Neural crest cell (in vitro differentiated cells): ENCODE measurements at regions not wholly inside any gene's neighbourhood (a gene's known extent, or its start where the extent isn't known, plus 50 kb on each side); places are given as distances from the start of the nearest gene placed in this dataset.
"Not testable (repeated sequence)": the region's sequence is repeated elsewhere in the genome, so short reads cannot be mapped to it uniquely, and the experiment has no call there.

Experiments used
- DNase-seq: peaks from one replicate; pipeline ENCODE4 v3.0.0; 2021; ENCODE audit warnings: low read depth, mixed read lengths, low spot score
- H3K27ac Mint-ChIP-seq: one replicate; pipeline ENCODE4 v1.8.0; 2021; ENCODE audit warnings: mild to moderate bottlenecking, mixed read lengths; ENCODE audit not compliant: unreplicated experiment
- H3K27me3 Mint-ChIP-seq: 2 replicates; pipeline ENCODE4 v1.8.0; 2021; ENCODE audit warnings: low read depth, mild to moderate bottlenecking, mixed read lengths
- H3K36me3 Mint-ChIP-seq: 2 replicates; pipeline ENCODE4 v1.8.0; 2021; ENCODE audit warnings: low read depth, mild to moderate bottlenecking, mixed read lengths
- H3K4me1 Mint-ChIP-seq: 2 replicates; pipeline ENCODE4 v1.8.0; 2021; ENCODE audit warnings: mixed read lengths
- H3K4me3 Mint-ChIP-seq: one replicate; pipeline ENCODE4 v1.8.0; 2021; ENCODE audit warnings: mild to moderate bottlenecking, mixed read lengths
- H3K9me3 Mint-ChIP-seq: 2 replicates; pipeline ENCODE4 v1.8.0; 2021; ENCODE audit warnings: mixed read lengths
- CTCF ChIP-seq: fragments of 200-600 bp; sonication (generic); conservative IDR thresholded peaks from 2 replicates; pipeline ENCODE4 v1.5.0; 2021; ENCODE audit warnings: antibody characterized with exemption, mild to moderate bottlenecking

DNA sequence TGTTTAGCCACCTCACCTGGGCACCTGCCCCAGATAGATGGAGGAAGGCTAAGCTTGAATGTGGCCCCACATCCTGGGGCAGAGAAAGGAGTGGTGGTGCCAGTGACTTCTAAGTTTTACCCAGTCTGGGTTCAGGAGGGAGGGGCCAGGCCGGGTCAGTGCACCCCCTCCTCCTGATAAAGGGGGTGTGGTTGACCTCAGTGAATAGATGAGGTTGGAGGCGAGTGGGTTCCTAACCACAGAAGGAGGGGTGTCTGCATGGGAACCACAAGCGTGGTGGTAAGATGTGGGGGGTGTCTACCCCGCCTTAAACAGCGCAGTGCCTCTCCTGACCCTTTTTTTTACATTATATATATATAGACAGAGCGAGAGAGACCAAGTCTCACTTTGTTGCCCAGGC lies 105.3 kb upstream of the KCTD7 start:
- no peak overlapping the region for H3K4me3 Mint-ChIP-seq
- no peak overlapping the region for H3K27ac Mint-ChIP-seq
- peaks cover 2% of the 10 kb centered on the region for H3K27me3 Mint-ChIP-seq
- no peak for TF ChIP-seq CTCF
- H3K36me3 Mint-ChIP-seq: no peaks in the 10 kb centered on the region
- no peak for DNase-seq
- no peaks in the 10 kb centered on the region for H3K9me3 Mint-ChIP-seq
- no peaks in the 10 kb centered on the region for H3K4me1 Mint-ChIP-seq

DNA sequence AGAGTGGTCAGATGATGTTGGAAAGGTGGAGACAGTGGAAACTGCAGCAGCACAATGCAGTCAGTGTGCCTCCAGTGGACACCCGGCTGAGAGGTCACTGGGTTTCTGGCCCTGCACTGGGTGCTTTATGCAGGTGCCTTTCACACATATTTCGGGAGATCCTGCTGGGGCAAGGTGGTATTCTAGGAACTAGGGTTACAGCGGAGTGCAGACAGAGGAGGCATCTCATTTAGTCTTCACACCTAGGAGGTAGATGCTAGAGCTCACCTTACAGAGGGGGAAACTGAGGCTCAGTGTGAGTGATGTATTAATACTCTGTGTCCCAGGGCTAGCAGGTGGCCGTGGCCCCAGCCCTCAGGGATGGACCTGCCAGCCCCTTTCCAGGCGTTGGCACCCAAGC lies 103.9 kb upstream of the KCTD7 start:
- H3K27me3 Mint-ChIP-seq: peaks cover 2% of the 10 kb centered on the region
- no peak for TF ChIP-seq CTCF
- DNase-seq: no peak
- no peaks in the 10 kb centered on the region for H3K9me3 Mint-ChIP-seq
- no peaks in the 10 kb centered on the region for H3K36me3 Mint-ChIP-seq
- peak overlapping the region; percentile 88 for H3K27ac Mint-ChIP-seq
- no peak overlapping the region for H3K4me3 Mint-ChIP-seq
- H3K4me1 Mint-ChIP-seq: peaks cover 10% of the 10 kb centered on the region

DNA sequence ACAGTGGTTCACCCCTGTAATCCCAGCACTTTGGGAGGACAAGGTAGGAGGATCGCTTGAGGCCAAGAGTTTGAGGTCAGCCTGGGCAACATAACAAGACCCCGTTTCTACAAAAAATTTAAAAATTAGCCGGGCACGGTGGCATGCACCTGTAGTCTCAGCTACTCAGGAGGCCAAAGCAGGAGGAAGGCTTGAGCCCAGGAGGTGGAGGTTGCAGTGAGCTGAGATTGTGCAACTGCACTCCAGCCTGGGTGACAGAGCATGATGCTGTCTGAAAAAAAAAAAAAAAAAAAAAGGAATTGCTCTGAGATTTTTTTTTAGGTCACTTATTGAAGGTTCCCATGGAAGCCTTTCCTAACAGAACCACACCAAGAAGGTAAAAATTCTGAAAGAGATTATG lies 101.9 kb upstream of the KCTD7 start:
- not testable (repeated sequence) for H3K4me3 Mint-ChIP-seq, H3K9me3 Mint-ChIP-seq, DNase-seq, H3K27ac Mint-ChIP-seq, H3K27me3 Mint-ChIP-seq, H3K36me3 Mint-ChIP-seq
- H3K4me1 Mint-ChIP-seq: peaks cover 19% of the 10 kb centered on the region

- no peaks in the 10 kb centered on the region for H3K27me3 Mint-ChIP-seq
- H3K4me3 Mint-ChIP-seq: no peak overlapping the region
- no peak for TF ChIP-seq CTCF
- peaks cover 23% of the 10 kb centered on the region for H3K4me1 Mint-ChIP-seq
- no peaks in the 10 kb centered on the region for H3K36me3 Mint-ChIP-seq
- no peaks in the 10 kb centered on the region for H3K9me3 Mint-ChIP-seq
- peak overlapping the region; percentile 50 for H3K27ac Mint-ChIP-seq
- DNase-seq: no peak
Measured at GRCh38 chr7:66528652-66529051, 100.0 kb upstream of the KCTD7 start.

GRCh38 chr7:66529883-66530610 lies 98.6 kb upstream of the KCTD7 start:
- no peaks in the 10 kb centered on the region for H3K36me3 Mint-ChIP-seq
- no peak for DNase-seq
- peak overlapping the region; percentile 2 for H3K4me3 Mint-ChIP-seq
- H3K4me1 Mint-ChIP-seq: peaks cover 23% of the 10 kb centered on the region
- TF ChIP-seq CTCF: no peak
- H3K27me3 Mint-ChIP-seq: no peaks in the 10 kb centered on the region
- no peaks in the 10 kb centered on the region for H3K9me3 Mint-ChIP-seq
- peak overlapping the region; percentile 93 for H3K27ac Mint-ChIP-seq

- Mint-ChIP-seq H3K27ac (no peak overlapping the region), H3K4me1 (peaks cover 16% of the 10 kb centered on the region), H3K36me3 (no peaks in the 10 kb centered on the region), H3K9me3 (no peaks in the 10 kb centered on the region), H3K4me3 (no peak overlapping the region), H3K27me3 (no peaks in the 10 kb centered on the region)
- DNase-seq: no peak
- TF ChIP-seq CTCF: no peak
Measured at GRCh38 chr7:66535414-66536329, 93.0 kb upstream of the KCTD7 start.
